ENCODE measurements at regions not wholly inside any gene's neighbourhood (a gene's known extent, or its start where the extent isn't known, plus 50 kb on each side); places are given as distances from the start of the nearest gene placed in this dataset.
A peak's percentile ranks its signal among the peaks of the same experiment; 100 is the strongest.

GRCh38 chr6:17017416-17017815 lies 84.4 kb upstream of the STMND1 start:
- Histone ChIP-seq H3K9me3 (replicated peaks in 1 of 3) (no peaks in the 10 kb centered on the region), H3K4me1 (replicated peaks in 1 of 2) (no peaks in the 10 kb centered on the region), H3K27ac (no peak overlapping the region), H3K27me3 (no peaks in the 10 kb centered on the region), H3K4me3 (no peak overlapping the region), H3K36me3 (replicated peaks in 1 of 2) (no peaks in the 10 kb centered on the region)
- TF ChIP-seq CTCF (IDR thresholded peaks at IDR 0.05) (no peak), POLR2A (IDR thresholded peaks at IDR 0.05) (no peak)
- intact Hi-C loops (cut with DNase I): no loop called here
- DNase-seq: no peak
- whole genome bisulfite sequencing, 4 donors: 91 to 96% (median 92%) methylated on average over 8 to 10 of the region's 10 CpGs

- Histone ChIP-seq H3K36me3 (replicated peaks in 1 of 2) (no peaks in the 10 kb centered on the region), H3K27ac (no peak overlapping the region), H3K9me3 (replicated peaks in 1 of 3) (no peaks in the 10 kb centered on the region), H3K4me1 (replicated peaks in 1 of 2) (no peaks in the 10 kb centered on the region), H3K4me3 (peak overlapping the region in 2 of 4 donors; percentile 19 to 52), H3K27me3 (no peaks in the 10 kb centered on the region)
- no peak for TF ChIP-seq POLR2A (IDR thresholded peaks at IDR 0.05)
- no peak for TF ChIP-seq CTCF (IDR thresholded peaks at IDR 0.05)
- DNase-seq: peak in 3 of 7 donors; percentile 15 to 24 (median 19)
- intact Hi-C loops (cut with DNase I): no loop called here
- WGBS, 4 donors: 22 to 27% (median 24%) methylated on average over 17 to 51 of the region's 51 CpGs
These were observed 86.1 kb upstream of the STMND1 start for GRCh38 chr6:17015551-17016381.

- no peak overlapping the region for H3K4me3 ChIP-seq
- TF ChIP-seq CTCF (IDR thresholded peaks at IDR 0.05) (no peak), POLR2A (IDR thresholded peaks at IDR 0.05) (no peak)
- 63 to 81% (median 72%) methylated on average over 4 of the region's 4 CpGs for WGBS, 4 donors
- H3K36me3 ChIP-seq (replicated peaks in 1 of 2): no peaks in the 10 kb centered on the region
- no peak for DNase-seq
- intact Hi-C loops (cut with DNase I): no loop called here
- H3K9me3 ChIP-seq (replicated peaks in 1 of 3): no peaks in the 10 kb centered on the region
- no peaks in the 10 kb centered on the region for H3K4me1 ChIP-seq (replicated peaks in 1 of 2)
- H3K27ac ChIP-seq: no peak overlapping the region
- H3K27me3 ChIP-seq: no peaks in the 10 kb centered on the region
These were observed 86.7 kb upstream of the STMND1 start for GRCh38 chr6:17015144-17015543.

GRCh38 chr6:17013701-17014100 lies 88.1 kb upstream of the STMND1 start:
- no peaks in the 10 kb centered on the region for H3K9me3 ChIP-seq (replicated peaks in 1 of 3)
- 81 to 93% (median 86%) methylated on average over 4 of the region's 4 CpGs for WGBS, 4 donors
- no peak for DNase-seq
- intact Hi-C loops (cut with DNase I): no loop called here
- H3K36me3 ChIP-seq (replicated peaks in 1 of 2): no peaks in the 10 kb centered on the region
- H3K27ac ChIP-seq: no peak overlapping the region
- no peaks in the 10 kb centered on the region for H3K27me3 ChIP-seq
- TF ChIP-seq POLR2A (IDR thresholded peaks at IDR 0.05): no peak
- no peak for TF ChIP-seq CTCF (IDR thresholded peaks at IDR 0.05)
- no peak overlapping the region for H3K4me3 ChIP-seq
- no peaks in the 10 kb centered on the region for H3K4me1 ChIP-seq (replicated peaks in 1 of 2)

Measured in adrenal gland (tissue), 9 donors.